ENCODE measurements at regions not wholly inside any gene's neighbourhood (a gene's known extent, or its start where the extent isn't known, plus 50 kb on each side); places are given as distances from the start of the nearest gene placed in this dataset.

DNA sequence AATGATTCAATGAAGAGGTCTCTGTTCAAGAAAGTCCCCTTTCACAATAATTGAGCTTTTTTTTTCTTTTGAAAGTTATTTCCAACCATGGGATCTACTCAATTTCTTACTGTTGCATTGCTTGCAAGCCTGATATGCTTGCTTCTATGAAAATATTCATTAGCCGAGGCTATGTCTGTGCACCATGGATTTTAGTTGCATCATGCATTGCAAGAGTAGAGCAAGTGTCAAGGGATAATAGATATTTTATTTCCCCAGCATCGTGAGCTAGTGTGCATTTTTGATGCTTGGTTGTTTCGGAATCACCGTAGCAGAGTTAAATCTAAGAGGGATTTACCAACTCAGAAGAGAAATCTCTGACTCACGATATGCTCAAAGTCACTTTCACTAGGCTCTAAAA, 222.0 kb downstream of the SH2D4B start:
- TF ChIP-seq, protein P1, sequence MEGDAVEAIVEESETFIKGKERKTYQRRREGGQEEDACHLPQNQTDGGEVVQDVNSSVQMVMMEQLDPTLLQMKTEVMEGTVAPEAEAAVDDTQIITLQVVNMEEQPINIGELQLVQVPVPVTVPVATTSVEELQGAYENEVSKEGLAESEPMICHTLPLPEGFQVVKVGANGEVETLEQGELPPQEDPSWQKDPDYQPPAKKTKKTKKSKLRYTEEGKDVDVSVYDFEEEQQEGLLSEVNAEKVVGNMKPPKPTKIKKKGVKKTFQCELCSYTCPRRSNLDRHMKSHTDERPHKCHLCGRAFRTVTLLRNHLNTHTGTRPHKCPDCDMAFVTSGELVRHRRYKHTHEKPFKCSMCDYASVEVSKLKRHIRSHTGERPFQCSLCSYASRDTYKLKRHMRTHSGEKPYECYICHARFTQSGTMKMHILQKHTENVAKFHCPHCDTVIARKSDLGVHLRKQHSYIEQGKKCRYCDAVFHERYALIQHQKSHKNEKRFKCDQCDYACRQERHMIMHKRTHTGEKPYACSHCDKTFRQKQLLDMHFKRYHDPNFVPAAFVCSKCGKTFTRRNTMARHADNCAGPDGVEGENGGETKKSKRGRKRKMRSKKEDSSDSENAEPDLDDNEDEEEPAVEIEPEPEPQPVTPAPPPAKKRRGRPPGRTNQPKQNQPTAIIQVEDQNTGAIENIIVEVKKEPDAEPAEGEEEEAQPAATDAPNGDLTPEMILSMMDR (IDR thresholded peaks at IDR 0.05) = no peak
- TF ChIP-seq POLR2A (IDR thresholded peaks at IDR 0.05) = no peak
